ENCODE measurements at regions not wholly inside any gene's neighbourhood (a gene's known extent, or its start where the extent isn't known, plus 50 kb on each side); places are given as distances from the start of the nearest gene placed in this dataset.

DNA sequence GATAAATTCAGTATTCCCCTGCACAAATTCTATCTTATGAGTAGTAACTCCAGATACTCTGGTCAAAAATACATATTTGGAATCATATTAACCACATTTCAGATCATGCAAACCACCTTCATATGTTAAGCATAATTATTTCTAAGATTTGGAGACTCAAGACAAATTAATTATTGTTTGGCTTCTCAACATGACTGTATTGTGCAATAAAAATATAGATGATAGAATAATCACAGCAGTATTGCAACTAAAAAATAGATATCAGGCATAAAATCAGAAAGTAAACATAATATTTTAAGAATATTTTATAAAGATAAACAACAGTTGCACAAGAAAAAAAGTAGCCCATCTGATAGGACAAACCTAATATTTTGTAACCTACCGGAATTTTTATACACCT, 1767.6 kb upstream of the NUDT12 start:
- Histone ChIP-seq H3K27ac (no peak overlapping the region), H3K4me1 (no peaks in the 10 kb centered on the region), H3K36me3 (no peaks in the 10 kb centered on the region), H3K4me3 (no peak overlapping the region), H3K27me3 (no peaks in the 10 kb centered on the region), H3K9me3 (no peaks in the 10 kb centered on the region)
- no peak for DNase-seq (ENCODE audit: low spot score)
- TF ChIP-seq, protein P1, sequence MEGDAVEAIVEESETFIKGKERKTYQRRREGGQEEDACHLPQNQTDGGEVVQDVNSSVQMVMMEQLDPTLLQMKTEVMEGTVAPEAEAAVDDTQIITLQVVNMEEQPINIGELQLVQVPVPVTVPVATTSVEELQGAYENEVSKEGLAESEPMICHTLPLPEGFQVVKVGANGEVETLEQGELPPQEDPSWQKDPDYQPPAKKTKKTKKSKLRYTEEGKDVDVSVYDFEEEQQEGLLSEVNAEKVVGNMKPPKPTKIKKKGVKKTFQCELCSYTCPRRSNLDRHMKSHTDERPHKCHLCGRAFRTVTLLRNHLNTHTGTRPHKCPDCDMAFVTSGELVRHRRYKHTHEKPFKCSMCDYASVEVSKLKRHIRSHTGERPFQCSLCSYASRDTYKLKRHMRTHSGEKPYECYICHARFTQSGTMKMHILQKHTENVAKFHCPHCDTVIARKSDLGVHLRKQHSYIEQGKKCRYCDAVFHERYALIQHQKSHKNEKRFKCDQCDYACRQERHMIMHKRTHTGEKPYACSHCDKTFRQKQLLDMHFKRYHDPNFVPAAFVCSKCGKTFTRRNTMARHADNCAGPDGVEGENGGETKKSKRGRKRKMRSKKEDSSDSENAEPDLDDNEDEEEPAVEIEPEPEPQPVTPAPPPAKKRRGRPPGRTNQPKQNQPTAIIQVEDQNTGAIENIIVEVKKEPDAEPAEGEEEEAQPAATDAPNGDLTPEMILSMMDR (IDR thresholded peaks at IDR 0.05), result no peak

GRCh38 chr5:105304859-105305258, 1742.3 kb upstream of the NUDT12 start:
- Histone ChIP-seq H3K4me3 (no peak overlapping the region), H3K36me3 (no peaks in the 10 kb centered on the region), H3K9me3 (no peaks in the 10 kb centered on the region), H3K27ac (no peak overlapping the region), H3K4me1 (no peaks in the 10 kb centered on the region), H3K27me3 (no peaks in the 10 kb centered on the region)
- DNase-seq (ENCODE audit: low spot score), result no peak
- TF ChIP-seq, protein P1 (IDR thresholded peaks at IDR 0.05), result no peak

DNA sequence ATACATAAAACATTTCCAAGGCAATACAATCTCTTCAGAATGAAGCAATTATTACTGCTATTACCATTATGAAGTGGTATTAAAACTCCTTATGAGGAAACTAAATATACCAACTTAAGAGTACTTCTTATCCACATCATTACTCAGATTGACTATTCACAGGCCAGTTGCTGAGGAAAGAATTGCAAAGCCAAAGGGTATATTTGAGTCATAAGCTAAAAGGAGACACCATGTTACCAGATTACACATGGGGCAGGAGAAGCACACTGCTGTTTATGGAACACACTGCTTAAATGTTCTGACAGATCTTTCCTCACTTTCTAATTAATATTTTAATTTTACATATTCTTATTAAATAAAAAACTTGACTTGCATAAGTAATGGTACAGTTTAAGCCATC, 1726.4 kb upstream of the NUDT12 start:
- TF ChIP-seq, protein P1 (IDR thresholded peaks at IDR 0.05), result no peak
- H3K9me3 ChIP-seq, result peaks cover 0 to 4% of the 10 kb centered on the region in 2 donors
- no peaks in the 10 kb centered on the region for H3K36me3 ChIP-seq
- no peak overlapping the region for H3K4me3 ChIP-seq
- H3K27me3 ChIP-seq, result no peaks in the 10 kb centered on the region
- H3K27ac ChIP-seq, result no peak overlapping the region
- H3K4me1 ChIP-seq, result no peaks in the 10 kb centered on the region
- DNase-seq (ENCODE audit: low spot score), result no peak

GRCh38 chr5:105283134-105283533, 1720.5 kb upstream of the NUDT12 start:
- no peak for DNase-seq (ENCODE audit: low spot score)
- H3K27ac ChIP-seq, result no peak overlapping the region
- TF ChIP-seq, protein P1 (IDR thresholded peaks at IDR 0.05), result no peak

DNA sequence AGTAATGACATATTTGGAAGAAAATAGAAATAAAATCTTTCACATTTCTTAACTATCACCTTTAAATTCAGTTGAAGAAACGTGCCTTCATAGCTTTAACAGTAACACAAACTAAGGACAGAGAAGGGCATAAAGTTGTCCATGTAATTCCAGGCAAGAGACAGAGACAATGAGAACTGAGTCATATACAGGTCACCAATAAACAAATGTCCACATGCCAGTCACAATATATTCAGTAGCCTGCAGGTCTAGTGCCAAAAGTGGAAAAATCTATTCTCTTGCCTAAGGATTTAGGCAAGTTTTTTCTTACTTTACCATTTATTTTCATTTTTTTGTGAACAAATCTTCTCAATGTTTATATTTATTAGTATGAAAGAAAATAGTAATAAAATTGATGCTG, 1711.5 kb upstream of the NUDT12 start:
- H3K9me3 ChIP-seq, result no peaks in the 10 kb centered on the region
- H3K27me3 ChIP-seq, result no peaks in the 10 kb centered on the region
- no peak for DNase-seq (ENCODE audit: low spot score)
- H3K4me1 ChIP-seq, result no peaks in the 10 kb centered on the region
- TF ChIP-seq, protein P1 (IDR thresholded peaks at IDR 0.05), result no peak
- H3K4me3 ChIP-seq, result no peak overlapping the region
- H3K36me3 ChIP-seq, result no peaks in the 10 kb centered on the region
- H3K27ac ChIP-seq, result no peak overlapping the region

More at GRCh38 chr5:105283134-105283533, 1720.5 kb upstream of the NUDT12 start:
- H3K4me1 ChIP-seq, result no peaks in the 10 kb centered on the region
- no peaks in the 10 kb centered on the region for H3K36me3 ChIP-seq
- no peaks in the 10 kb centered on the region for H3K27me3 ChIP-seq
- no peak overlapping the region for H3K4me3 ChIP-seq
- H3K9me3 ChIP-seq, result no peaks in the 10 kb centered on the region

DNA sequence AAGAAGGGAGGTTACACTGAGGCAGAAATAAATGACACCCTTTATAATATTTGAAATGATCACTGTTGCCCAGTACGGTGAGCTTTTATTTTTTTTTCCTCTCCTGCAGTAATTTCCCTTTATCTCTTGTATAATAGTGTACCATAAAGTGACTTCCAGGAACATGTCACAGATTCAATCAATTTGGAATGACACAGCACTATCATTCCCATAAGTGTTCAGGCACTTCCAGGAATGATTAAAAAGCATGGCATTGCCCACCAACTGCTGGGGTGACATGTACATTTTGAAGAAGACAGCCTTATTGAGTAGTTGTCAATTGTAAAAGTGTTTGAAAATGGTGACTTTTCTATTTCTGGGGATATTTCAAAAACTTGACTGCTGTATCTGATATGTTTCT, 1700.9 kb upstream of the NUDT12 start:
- Histone ChIP-seq H3K27ac (no peak overlapping the region), H3K36me3 (no peaks in the 10 kb centered on the region), H3K4me3 (no peak overlapping the region), H3K4me1 (no peaks in the 10 kb centered on the region), H3K27me3 (no peaks in the 10 kb centered on the region), H3K9me3 (no peaks in the 10 kb centered on the region)
- no peak for DNase-seq (ENCODE audit: low spot score)
- TF ChIP-seq, protein P1 (IDR thresholded peaks at IDR 0.05), result no peak
